HepG2 (cell line): ENCODE measurements at regions not wholly inside any gene's neighbourhood (a gene's known extent, or its start where the extent isn't known, plus 50 kb on each side); places are given as distances from the start of the nearest gene placed in this dataset.

Experiments used
- ATAC-seq: fragments of 200-7000 bp; cut with Tn5 transposase; 3 replicates; pipeline ENCODE4 v1.9.1; 2020; ENCODE audit warnings: mild to moderate bottlenecking, moderate library complexity
- BruUV-seq: library from RNA; stranded (reverse); fragments of 400-500 nt; replicated peaks from 2 replicates; lab custom pipeline; 2021; lab: Mats Ljungman, UMichigan
- CTCF ChIA-PET: fragments of 300-600 bp; formaldehyde crosslinking; extraction: SDS; loops from one replicate; lab custom pipeline; 2021; ENCODE audit warnings: low total read pairs, inconsistent platforms, low intra/inter-chr PET ratio; lab: Yijun Ruan, JAX
- POLR2A ChIA-PET: fragments of 350-600 bp; sonication (Branson Sonifier 250); formaldehyde crosslinking; loops from one replicate; lab custom pipeline; 2020; ENCODE audit warnings: antibody characterized with exemption, inconsistent platforms; lab: Yijun Ruan, JAX
- DNase-seq: peaks from one replicate; pipeline ENCODE4 v3.0.0-alpha.2; 2015; ENCODE audit warnings: low spot score
- FAIRE-seq: peaks from 3 replicates; lab custom pipeline; 2011; peaks lifted over from hg19 to GRCh38; lab: Jason Lieb, UNC
- H2AFZ ChIP-seq: one replicate; pipeline ENCODE4 v1.6.1; 2011; ENCODE audit warnings: low read length, inconsistent platforms
- H3K27ac ChIP-seq: fragments of 300-600 bp; 3 replicates; pipeline ENCODE4 v1.8.0; 2011; ENCODE audit warnings: mixed run types, mild to moderate bottlenecking, mixed read lengths, low read length, inconsistent platforms; ENCODE audit not compliant: insufficient read depth; ENCODE audit errors: extremely low read length
- H3K27me3 ChIP-seq, 2 experiments: fragments of 200-600 bp in 1 of 2; 2 replicates in 1 of 2; 3 replicates in 1 of 2; pipeline versions ENCODE4 v1.6.0 to v1.8.0; 2011; ENCODE audit warnings: low read length in 2 of 2, mild to moderate bottlenecking in 2 of 2, moderate library complexity in 2 of 2, inconsistent platforms in 1 of 2; ENCODE audit not compliant: insufficient read depth in 2 of 2, control insufficient read depth in 1 of 2
- H3K36me3 ChIP-seq, 2 experiments: fragments of 200-600 bp in 1 of 2; replicated peaks in 1 of 2; 2 replicates in 1 of 2; 3 replicates in 1 of 2; pipeline versions ENCODE4 v1.5.1 to v1.8.0; 2011; ENCODE audit warnings: low read length in 2 of 2, inconsistent platforms in 1 of 2; ENCODE audit not compliant: insufficient read depth in 2 of 2, control insufficient read depth in 1 of 2
- H3K4me1 ChIP-seq: 2 replicates; pipeline ENCODE4 v1.5.1; 2012; ENCODE audit warnings: low read length, inconsistent platforms; ENCODE audit not compliant: insufficient read depth
- H3K4me2 ChIP-seq: 2 replicates; pipeline ENCODE4 v1.6.0; 2011; ENCODE audit warnings: low read depth, low read length, inconsistent platforms
- H3K4me3 ChIP-seq, 3 experiments: fragments of 200-600 bp in 1 of 3; sonication (generic), shearing (Covaris generic) in 1 of 3; replicated peaks in 1 of 3; 2 replicates each; pipeline ENCODE4 v1.5.1; 2011 to 2016; ENCODE audit warnings: low read length in 3 of 3, inconsistent platforms in 2 of 3, low read depth in 2 of 3, mild to moderate bottlenecking in 2 of 3, control low read depth in 1 of 3, mixed read lengths in 1 of 3; ENCODE audit not compliant: insufficient read depth in 1 of 3
- H3K79me2 ChIP-seq: one replicate; pipeline ENCODE4 v1.6.1; 2011; ENCODE audit warnings: low read length, inconsistent platforms; ENCODE audit not compliant: insufficient read depth
- H3K9ac ChIP-seq: 2 replicates; pipeline ENCODE4 v1.6.0; 2011; ENCODE audit warnings: mild to moderate bottlenecking, low read depth, low read length, inconsistent platforms; ENCODE audit not compliant: insufficient read depth
- H3K9me3 ChIP-seq: 2 replicates; pipeline ENCODE4 v1.5.1; 2012; ENCODE audit warnings: mild to moderate bottlenecking, low read length
- H4K20me1 ChIP-seq: 2 replicates; pipeline ENCODE4 v1.6.0; 2011; ENCODE audit warnings: inconsistent platforms, mild to moderate bottlenecking, low read length, moderate library complexity; ENCODE audit not compliant: insufficient read depth
- EED ChIP-seq: sonication (generic); formaldehyde crosslinking; IDR thresholded peaks from 2 replicates; pipeline ENCODE4 v1.5.0; 2020; ENCODE audit warnings: mild to moderate bottlenecking, missing genetic modification reagents
- ETV6 ChIP-seq: sonication (generic); formaldehyde crosslinking; conservative IDR thresholded peaks from 2 replicates; pipeline ENCODE4 v1.4.0; 2020; ENCODE audit warnings: missing genetic modification reagents
- FOSL1 ChIP-seq: sonication (generic); formaldehyde crosslinking; IDR thresholded peaks from 2 replicates; pipeline ENCODE4 v1.9.0; 2021; ENCODE audit warnings: missing genetic modification reagents, borderline replicate concordance
- GRHL1 ChIP-seq: sonication (generic); formaldehyde crosslinking; conservative IDR thresholded peaks from 2 replicates; pipeline ENCODE4 v1.8.0; 2022; ENCODE audit warnings: missing genetic modification reagents
- NFE2 ChIP-seq: sonication (generic); formaldehyde crosslinking; IDR thresholded peaks from 2 replicates; pipeline ENCODE4 v1.4.0; 2020; ENCODE audit warnings: missing genetic modification reagents
- PHF8 ChIP-seq: sonication (generic); formaldehyde crosslinking; IDR thresholded peaks from 2 replicates; pipeline ENCODE4 v1.5.0; 2020; ENCODE audit warnings: missing genetic modification reagents
- ZC3H4 ChIP-seq: sonication (generic); formaldehyde crosslinking; IDR thresholded peaks from 2 replicates; pipeline ENCODE4 v1.4.0; 2020; ENCODE audit warnings: missing genetic modification reagents, borderline replicate concordance
- ZFAT ChIP-seq: sonication (generic); formaldehyde crosslinking; conservative IDR thresholded peaks from 2 replicates; pipeline ENCODE4 v1.8.1; 2023; ENCODE audit warnings: missing genetic modification reagents, inconsistent platforms
- ZGPAT ChIP-seq: IDR thresholded peaks from 2 replicates; pipeline ENCODE4 v1.6.1; 2016; ENCODE audit warnings: mild to moderate bottlenecking
- ZNF263 ChIP-seq: sonication (generic); formaldehyde crosslinking; IDR thresholded peaks from 2 replicates; pipeline ENCODE4 v1.4.0; 2020; ENCODE audit warnings: missing genetic modification reagents
- ZNF678 ChIP-seq: sonication (generic); formaldehyde crosslinking; IDR thresholded peaks from 2 replicates; pipeline ENCODE4 v1.4.0; 2020; ENCODE audit warnings: mild to moderate bottlenecking, missing genetic modification reagents
- ZNF737 ChIP-seq: sonication (generic); formaldehyde crosslinking; IDR thresholded peaks from 2 replicates; pipeline ENCODE4 v1.5.0; 2020; ENCODE audit warnings: missing genetic modification reagents, mild to moderate bottlenecking, borderline replicate concordance
- ZSCAN9 ChIP-seq: IDR thresholded peaks from 2 replicates; pipeline ENCODE4 v1.6.1; 2016; ENCODE audit warnings: borderline replicate concordance
- WGBS: methylation state at CpG from one replicate; pipeline ENCODE4 v1.1.6; 2017; ENCODE audit warnings: low lambda C conversion rate; 5-methylcytosine and 5-hydroxymethylcytosine counted together
- in situ Hi-C: cut with HindIII; loops from 2 replicates; pipeline ENCODE4 v1.10.0; 2017; ENCODE audit warnings: low pct_unique_long_range_greater_than_20kb; ENCODE audit not compliant: extremely low pct_ligation_motif_present
- intact Hi-C: fragments of 100-400 bp; cut with micrococcal nuclease; formaldehyde crosslinking; loops from one replicate; pipeline ENCODE4 v1.10.0; 2022; ENCODE audit not compliant: unreplicated experiment

GRCh38 chr9:85452841-85453240, 288.9 kb downstream of the AGTPBP1 start:
- intact Hi-C loops, result no loop called here
- H3K27ac ChIP-seq, result no peak overlapping the region
- POLR2A ChIA-PET, result no interaction called here
- TF ChIP-seq EED (CRISPR knock-in tag) (no peak), ZNF737 (no peak), ZGPAT (no peak), NFE2 (CRISPR knock-in tag) (no peak), FOSL1 (CRISPR knock-in tag) (no peak), GRHL1 (CRISPR knock-in tag) (no peak), PHF8 (CRISPR knock-in tag) (no peak), ZFAT (CRISPR knock-in tag) (no peak), ZNF678 (CRISPR knock-in tag) (no peak), ZNF263 (CRISPR knock-in tag) (no peak), ZSCAN9 (no peak), ZC3H4 (no peak), ETV6 (CRISPR knock-in tag) (no peak)
- no peak overlapping the region for H3K4me3 ChIP-seq
- H3K36me3 ChIP-seq, result no peaks in the 10 kb centered on the region
- H3K9ac ChIP-seq, result no peak overlapping the region
- no peak for DNase-seq
- no peak for FAIRE-seq
- CTCF ChIA-PET, result no interaction called here
- in situ Hi-C loops, result no loop called here
- BruUV-seq, result no TSS peak
- no peaks in the 10 kb centered on the region for H3K4me1 ChIP-seq
- H4K20me1 ChIP-seq, result no peaks in the 10 kb centered on the region
- H3K9me3 ChIP-seq, result no peaks in the 10 kb centered on the region
- no peak for ATAC-seq
- 41% methylated on average over 1 of the region's 1 CpG for WGBS
- no peaks in the 10 kb centered on the region for H3K79me2 ChIP-seq
- no peak overlapping the region for H2AFZ ChIP-seq
- no peak overlapping the region for H3K4me2 ChIP-seq
- no peaks in the 10 kb centered on the region for H3K27me3 ChIP-seq
